Middle frontal gyrus (tissue), 1 donor: ENCODE measurements at regions not wholly inside any gene's neighbourhood (a gene's known extent, or its start where the extent isn't known, plus 50 kb on each side); places are given as distances from the start of the nearest gene placed in this dataset.

Experiments
- DNase-seq: peaks from one replicate; pipeline ENCODE4 v3.0.0-alpha.2; 2015; ENCODE audit warnings: low spot score; ENCODE audit errors: extremely low spot score

DNA sequence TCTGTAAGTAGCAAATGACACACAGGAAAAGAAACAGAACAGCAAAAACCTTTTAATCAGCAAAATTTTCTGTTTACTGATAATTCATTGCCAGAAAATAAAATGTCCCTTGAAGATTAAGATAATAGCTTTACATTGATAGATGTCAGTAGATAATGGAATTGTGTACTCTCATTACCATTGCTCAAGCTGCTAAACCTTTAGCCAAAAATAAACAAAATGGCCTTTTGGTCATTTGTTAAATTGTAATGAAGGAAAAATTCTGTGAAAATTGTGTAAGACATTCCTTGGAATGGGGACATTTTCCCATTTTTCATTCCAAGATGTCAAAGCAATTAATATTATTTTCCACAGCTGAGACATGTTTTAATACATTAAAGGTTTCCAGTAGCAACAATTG is 189.8 kb downstream of the PLOD2 start:
- DNase-seq: no peak

DNA sequence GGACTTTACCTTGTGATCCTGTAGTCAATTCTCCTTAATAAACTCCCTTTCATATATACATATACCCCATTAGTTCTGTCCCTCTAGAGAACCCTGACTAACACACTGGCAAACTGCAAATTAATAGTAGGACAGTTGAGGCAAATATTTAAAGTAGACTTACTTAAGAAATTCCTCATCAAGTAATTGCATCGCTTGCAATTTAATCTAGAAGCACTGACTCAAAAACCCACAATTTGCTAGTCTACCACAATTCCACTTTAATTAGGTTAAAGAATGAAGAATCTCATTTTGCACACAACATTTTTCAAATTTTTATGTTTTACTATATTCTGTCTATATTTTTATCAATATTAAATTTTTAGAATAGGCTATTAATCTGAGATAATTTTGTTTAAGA is 188.1 kb downstream of the PLOD2 start:
- no peak for DNase-seq

DNA sequence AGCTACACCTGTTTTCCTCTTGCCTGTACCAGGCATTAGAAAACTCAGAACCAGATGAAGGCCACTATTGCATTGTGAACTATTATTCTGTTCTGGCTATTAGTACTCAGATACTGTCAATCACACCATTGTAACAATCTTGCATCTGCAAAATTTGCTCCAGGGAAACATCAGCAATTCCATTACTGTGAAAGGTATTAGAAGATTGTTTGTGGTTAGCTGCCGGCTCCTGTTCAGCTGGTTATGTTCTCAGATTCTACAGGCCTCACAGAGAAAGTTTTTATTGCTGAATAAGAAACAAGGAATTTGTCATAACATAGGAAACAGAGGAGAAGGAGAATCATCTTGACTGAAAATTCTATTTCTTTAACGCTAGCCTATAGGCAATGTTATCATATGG is 179.9 kb downstream of the PLOD2 start:
- no peak for DNase-seq

DNA sequence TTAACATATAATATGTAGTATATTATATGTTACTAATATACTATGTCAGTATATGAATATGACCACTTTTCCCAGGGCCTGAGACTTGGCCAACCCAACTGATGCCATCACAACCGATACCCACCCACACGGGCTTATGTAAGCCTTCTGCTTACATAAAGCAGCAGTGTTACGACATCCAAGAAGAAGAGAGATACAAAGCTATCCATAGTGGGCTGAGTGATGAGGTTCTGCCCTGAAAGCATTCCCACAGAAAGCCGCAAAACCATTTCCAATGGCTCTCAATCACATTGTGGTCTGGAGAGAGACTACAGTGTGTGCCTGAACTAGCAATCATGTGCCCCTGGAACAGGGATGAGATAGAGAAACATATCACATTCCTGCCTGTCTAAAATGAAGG is 177.9 kb downstream of the PLOD2 start:
- DNase-seq: no peak
